Thoracic aorta (tissue), 2 donors: ENCODE measurements at regions not wholly inside any gene's neighbourhood (a gene's known extent, or its start where the extent isn't known, plus 50 kb on each side); places are given as distances from the start of the nearest gene placed in this dataset.
"Not testable (repeated sequence)": the region's sequence is repeated elsewhere in the genome, so short reads cannot be mapped to it uniquely, and the experiment has no call there.

Experiments
- ATAC-seq: fragments of 150-250 bp; one replicate; pipeline ENCODE4 v1.8.0; 2017; ENCODE audit warnings: low read depth; ENCODE audit not compliant: insufficient number of reproducible peaks, low FRiP score
- DNase-seq: peaks from one replicate; pipeline ENCODE4 v3.0.0-alpha.2; 2020; ENCODE audit warnings: low spot score
- H3K27ac ChIP-seq, 2 donors: fragments of 200-600 bp; sonication (generic); 1 replicate in 1 of 2; 2 replicates in 1 of 2; pipeline ENCODE4 v1.5.1; 2016; ENCODE audit warnings: mild to moderate bottlenecking in 2 of 2, moderate library complexity in 2 of 2
- H3K27me3 ChIP-seq: fragments of 200-600 bp; sonication (generic); replicated peaks from 2 replicates; pipeline ENCODE4 v1.6.0; 2016; ENCODE audit warnings: mild to moderate bottlenecking; ENCODE audit not compliant: insufficient read depth
- H3K36me3 ChIP-seq: fragments of 200-600 bp; sonication (generic); one replicate; pipeline ENCODE4 v1.5.1; 2016
- H3K4me1 ChIP-seq, 2 donors: fragments of 200-600 bp; sonication (generic); 1 replicate in 1 of 2; 2 replicates in 1 of 2; pipeline versions ENCODE4 v1.5.1 to v1.6.0; 2016; ENCODE audit warnings: low read depth in 2 of 2, mild to moderate bottlenecking in 1 of 2; ENCODE audit not compliant: control insufficient read depth in 1 of 2
- H3K4me3 ChIP-seq: fragments of 200-600 bp; sonication (generic); 2 replicates; pipeline ENCODE4 v1.5.1; 2016; ENCODE audit warnings: mild to moderate bottlenecking
- H3K9me3 ChIP-seq: fragments of 200-600 bp; sonication (generic); 2 replicates; pipeline ENCODE4 v1.5.1; 2016
- CTCF ChIP-seq: fragments of 200-600 bp; sonication (generic); IDR thresholded peaks from one replicate; pipeline ENCODE4 v1.5.1; 2019; ENCODE audit warnings: antibody characterized with exemption

- H3K4me1 ChIP-seq: no peaks in the 10 kb centered on the region
- H3K27ac ChIP-seq: no peak overlapping the region
- no peak for TF ChIP-seq CTCF
- DNase-seq (no peak), ATAC-seq (no peak)
- H3K36me3 ChIP-seq: no peaks in the 10 kb centered on the region
- H3K4me3 ChIP-seq: no peak overlapping the region
- no peaks in the 10 kb centered on the region for H3K27me3 ChIP-seq
- no peaks in the 10 kb centered on the region for H3K9me3 ChIP-seq
Observed at GRCh38 chr6:20274137-20274536, 61.9 kb upstream of the MBOAT1 start.

- H3K27me3 ChIP-seq, H3K36me3 ChIP-seq, ATAC-seq, H3K4me3 ChIP-seq, DNase-seq, H3K4me1 ChIP-seq, H3K27ac ChIP-seq, H3K9me3 ChIP-seq: not testable (repeated sequence)
Observed at GRCh38 chr6:20275837-20276236, 63.6 kb upstream of the MBOAT1 start.

DNA sequence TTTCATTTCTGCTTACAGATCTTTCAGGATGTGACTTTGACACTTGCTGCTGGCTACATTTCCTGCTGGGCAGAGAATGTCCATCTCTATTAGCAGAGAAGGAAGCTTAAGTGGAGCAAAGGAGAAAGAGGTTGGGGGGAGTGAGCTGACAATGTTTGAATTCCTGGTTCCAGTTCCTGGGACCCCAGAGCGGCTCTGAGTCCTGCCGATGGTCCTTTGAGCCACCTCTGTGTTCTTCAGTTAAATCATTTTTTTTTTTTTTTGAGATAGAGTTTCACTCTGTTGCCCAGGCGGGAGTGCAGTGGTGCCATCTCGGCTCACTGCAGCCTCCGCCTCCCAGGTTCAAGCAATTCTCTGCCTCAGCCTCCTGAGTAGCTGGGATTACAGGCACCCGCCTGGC lies 65.5 kb upstream of the MBOAT1 start:
- H3K27me3 ChIP-seq, H3K36me3 ChIP-seq, H3K27ac ChIP-seq, H3K9me3 ChIP-seq, H3K4me3 ChIP-seq, H3K4me1 ChIP-seq, ATAC-seq, DNase-seq: not testable (repeated sequence)

DNA sequence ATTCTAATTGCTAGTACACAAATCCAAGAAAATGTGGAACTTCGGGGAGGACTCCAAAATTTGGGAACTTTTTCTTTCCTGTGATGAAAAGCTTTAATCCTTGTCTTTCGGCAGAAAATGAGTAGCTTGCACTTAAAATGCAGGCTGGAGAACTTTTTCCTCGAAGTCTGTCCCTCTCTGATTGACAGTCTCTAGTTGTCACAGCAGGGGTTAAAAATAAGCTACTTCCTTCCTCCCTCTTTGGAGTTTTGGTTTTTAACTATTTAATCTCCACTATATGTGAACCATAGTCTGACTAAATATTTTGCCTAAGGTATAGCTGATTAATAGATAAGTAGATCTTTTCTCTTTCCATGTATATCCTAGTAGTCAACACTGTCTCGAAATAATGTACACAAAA lies 66.8 kb upstream of the MBOAT1 start:
- Histone ChIP-seq H3K27me3 (no peaks in the 10 kb centered on the region), H3K36me3 (no peaks in the 10 kb centered on the region), H3K4me3 (no peak overlapping the region), H3K9me3 (no peaks in the 10 kb centered on the region), H3K27ac (no peak overlapping the region), H3K4me1 (no peaks in the 10 kb centered on the region)
- ATAC-seq (no peak), DNase-seq (no peak)
- TF ChIP-seq CTCF: no peak

- TF ChIP-seq CTCF: no peak
- DNase-seq (no peak), ATAC-seq (no peak)
- Histone ChIP-seq H3K9me3 (no peaks in the 10 kb centered on the region), H3K4me3 (no peak overlapping the region), H3K27ac (no peak overlapping the region), H3K27me3 (no peaks in the 10 kb centered on the region), H3K36me3 (no peaks in the 10 kb centered on the region), H3K4me1 (no peaks in the 10 kb centered on the region)
Observed at GRCh38 chr6:20279608-20280287, 67.5 kb upstream of the MBOAT1 start.

DNA sequence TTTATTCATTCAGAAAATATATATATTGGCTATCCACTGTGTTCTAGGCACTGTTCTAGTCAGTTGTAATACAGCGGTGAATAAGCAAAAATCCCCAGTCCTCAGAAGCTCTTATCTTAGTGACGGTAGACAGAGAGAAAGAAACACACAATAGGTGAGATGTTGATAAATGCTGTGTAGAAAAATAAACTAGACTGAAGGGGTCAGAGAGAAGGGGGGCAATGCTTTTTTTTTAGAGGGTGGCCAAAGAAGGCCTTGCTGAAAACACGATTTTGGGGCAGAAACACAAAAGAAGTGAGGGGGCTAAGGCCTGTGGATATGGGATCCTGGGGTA lies 68.0 kb upstream of the MBOAT1 start:
- ATAC-seq (no peak), DNase-seq (no peak)
- Histone ChIP-seq H3K4me3 (no peak overlapping the region), H3K4me1 (no peaks in the 10 kb centered on the region), H3K36me3 (no peaks in the 10 kb centered on the region), H3K27ac (no peak overlapping the region), H3K9me3 (no peaks in the 10 kb centered on the region), H3K27me3 (no peaks in the 10 kb centered on the region)
- no peak for TF ChIP-seq CTCF
